DND-41 (cell line): ENCODE measurements at regions not wholly inside any gene's neighbourhood (a gene's known extent, or its start where the extent isn't known, plus 50 kb on each side); places are given as distances from the start of the nearest gene placed in this dataset.
"Not testable (repeated sequence)": the region's sequence is repeated elsewhere in the genome, so short reads cannot be mapped to it uniquely, and the experiment has no call there.

Experiments used
- ATAC-seq: fragments of 200-7000 bp; cut with Tn5 transposase; 3 replicates; pipeline ENCODE4 v1.9.1; 2021; ENCODE audit warnings: low read depth; ENCODE audit not compliant: insufficient read depth
- DNase-seq: peaks from one replicate; pipeline ENCODE4 v3.0.0-alpha.2; 2020
- H2AFZ ChIP-seq: 2 replicates; pipeline ENCODE4 v1.6.0; 2012; ENCODE audit warnings: low read depth, low read length
- H3K27ac ChIP-seq: 2 replicates; pipeline ENCODE4 v1.5.1; 2012; ENCODE audit warnings: low read length, inconsistent platforms
- H3K27me3 ChIP-seq: fragments of 200-600 bp; sonication (generic); 2 replicates; pipeline ENCODE4 v1.6.0; 2012; ENCODE audit warnings: low read length, mild to moderate bottlenecking, inconsistent platforms; ENCODE audit not compliant: insufficient read depth, poor library complexity
- H3K36me3 ChIP-seq: 2 replicates; pipeline ENCODE4 v1.5.1; 2012; ENCODE audit warnings: low read length, inconsistent platforms; ENCODE audit not compliant: insufficient read depth
- H3K4me1 ChIP-seq: 2 replicates; pipeline ENCODE4 v1.5.1; 2012; ENCODE audit warnings: mild to moderate bottlenecking, low read length; ENCODE audit not compliant: insufficient read depth
- H3K4me2 ChIP-seq: 2 replicates; pipeline ENCODE4 v1.6.0; 2012; ENCODE audit warnings: mild to moderate bottlenecking, moderate library complexity, low read length, inconsistent platforms; ENCODE audit not compliant: insufficient read depth
- H3K4me3 ChIP-seq, 2 experiments: fragments of 200-600 bp in 1 of 2; shearing (Covaris generic) in 1 of 2; 2 replicates each; pipeline ENCODE4 v1.5.1; 2012 to 2016; ENCODE audit warnings: inconsistent platforms in 2 of 2, low read length in 2 of 2, mild to moderate bottlenecking in 2 of 2, low read depth in 1 of 2, moderate library complexity in 1 of 2
- H3K79me2 ChIP-seq: 2 replicates; pipeline ENCODE4 v1.6.0; 2012; ENCODE audit warnings: low read length, inconsistent platforms; ENCODE audit not compliant: insufficient read depth
- H3K9ac ChIP-seq: 2 replicates; pipeline ENCODE4 v1.6.0; 2012; ENCODE audit warnings: low read depth, mild to moderate bottlenecking, inconsistent platforms, low read length, moderate library complexity
- H3K9me3 ChIP-seq: 2 replicates; pipeline ENCODE4 v1.5.1; 2012; ENCODE audit warnings: low read length, moderate library complexity, mild to moderate bottlenecking, inconsistent platforms; ENCODE audit not compliant: insufficient read depth, severe bottlenecking
- H4K20me1 ChIP-seq: 2 replicates; pipeline ENCODE4 v1.6.0; 2012; ENCODE audit warnings: low read length; ENCODE audit not compliant: insufficient read depth
- CTCF ChIP-seq: IDR thresholded peaks from 2 replicates; pipeline ENCODE4 v1.5.1; 2012; ENCODE audit warnings: borderline replicate concordance, low read length, moderate library complexity, mild to moderate bottlenecking; ENCODE audit not compliant: poor library complexity, severe bottlenecking; ENCODE audit errors: extremely low read depth
- EZH2 ChIP-seq: IDR thresholded peaks from 3 replicates; pipeline ENCODE4 v1.6.1; 2012; ENCODE audit warnings: borderline replicate concordance, low read depth, mild to moderate bottlenecking, moderate library complexity, low read length, inconsistent platforms; ENCODE audit not compliant: severe bottlenecking

DNA sequence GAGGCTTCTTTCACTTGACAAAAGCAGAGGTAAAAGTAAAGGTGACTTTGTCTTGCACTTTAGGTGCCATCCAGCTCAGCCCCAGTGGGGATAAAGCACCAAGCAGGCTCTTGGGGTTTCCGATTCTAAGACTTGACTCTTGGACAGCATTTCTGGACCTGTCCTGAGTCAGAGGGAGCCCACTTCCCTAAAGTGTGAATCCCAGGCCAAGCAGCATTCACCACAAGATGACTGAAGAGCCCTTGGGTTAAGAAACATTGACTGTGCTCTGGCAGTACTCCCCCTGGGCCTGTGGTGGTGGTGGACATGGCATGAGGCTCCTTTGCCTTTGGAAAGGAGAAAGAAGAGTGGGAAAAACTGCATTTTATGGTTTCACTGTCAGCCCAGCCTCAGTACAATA, 638.0 kb upstream of the VRK2 start:
- Histone ChIP-seq H3K36me3 (no peaks in the 10 kb centered on the region), H3K4me2 (no peak overlapping the region), H3K27me3 (no peaks in the 10 kb centered on the region), H3K9ac (no peak overlapping the region), H3K27ac (no peak overlapping the region), H3K4me3 (no peak overlapping the region), H3K79me2 (no peaks in the 10 kb centered on the region), H2AFZ (no peak overlapping the region), H3K9me3 (no peaks in the 10 kb centered on the region), H4K20me1 (no peaks in the 10 kb centered on the region), H3K4me1 (no peaks in the 10 kb centered on the region)
- DNase-seq: no peak
- no peak for TF ChIP-seq EZH2
- no peak for TF ChIP-seq CTCF
- no peak for ATAC-seq

DNA sequence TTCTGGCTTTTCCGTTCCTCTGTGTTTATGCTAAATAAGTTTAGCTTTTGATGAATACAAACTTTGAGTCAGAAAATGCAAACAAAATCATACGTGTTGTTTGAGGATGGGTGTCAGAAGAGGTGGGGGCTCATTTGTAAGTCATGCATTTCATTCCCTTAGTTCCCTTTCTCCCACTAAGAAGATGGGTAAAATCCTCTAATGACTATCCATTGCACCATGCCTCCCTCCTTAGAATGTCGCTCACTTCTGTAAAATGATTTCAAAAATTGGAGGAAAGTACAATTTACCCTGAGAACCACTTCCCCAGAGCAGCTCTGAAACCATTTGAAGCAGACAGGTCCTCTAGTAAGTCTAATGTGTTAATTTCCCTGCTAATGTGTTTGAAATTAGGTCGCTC, 629.6 kb upstream of the VRK2 start:
- no peak for TF ChIP-seq EZH2
- Histone ChIP-seq H2AFZ (no peak overlapping the region), H3K4me3 (no peak overlapping the region), H3K79me2 (no peaks in the 10 kb centered on the region), H4K20me1 (no peaks in the 10 kb centered on the region), H3K27me3 (no peaks in the 10 kb centered on the region), H3K27ac (no peak overlapping the region), H3K9me3 (no peaks in the 10 kb centered on the region), H3K4me2 (no peak overlapping the region), H3K9ac (no peak overlapping the region), H3K4me1 (no peaks in the 10 kb centered on the region), H3K36me3 (no peaks in the 10 kb centered on the region)
- ATAC-seq (no peak), DNase-seq (no peak)

DNA sequence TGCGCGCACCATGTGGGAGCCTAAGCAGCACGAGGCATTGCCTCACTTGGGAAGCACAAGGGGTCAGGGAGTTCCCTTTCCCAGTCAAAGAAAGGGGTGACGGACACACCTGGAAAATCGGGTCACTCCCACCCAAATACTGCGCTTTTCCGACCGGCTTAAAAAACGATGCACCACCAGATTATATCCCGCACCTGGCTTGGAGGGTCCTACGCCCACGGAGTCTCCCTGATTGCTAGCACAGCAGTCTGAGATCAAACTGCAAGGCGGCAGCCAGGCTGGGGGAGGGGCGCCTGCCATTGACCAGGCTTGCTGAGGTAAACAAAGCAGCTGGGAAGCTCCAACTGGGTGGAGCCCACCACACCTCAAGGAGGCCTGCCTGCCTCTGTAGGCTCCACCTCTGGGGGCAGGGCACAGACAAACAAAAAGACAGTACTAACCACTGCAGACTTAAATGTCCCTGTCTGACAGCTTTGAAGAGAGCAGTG, 627.7 kb upstream of the VRK2 start:
- not testable (repeated sequence) for H3K4me1 ChIP-seq, H3K4me3 ChIP-seq, H3K27ac ChIP-seq, H3K9me3 ChIP-seq, H3K27me3 ChIP-seq, ATAC-seq, DNase-seq, H4K20me1 ChIP-seq, H3K4me2 ChIP-seq, H3K9ac ChIP-seq, H3K36me3 ChIP-seq, H2AFZ ChIP-seq, H3K79me2 ChIP-seq

GRCh38 chr2:57429831-57430230, 616.8 kb upstream of the VRK2 start:
- Histone ChIP-seq H3K9ac (no peak overlapping the region), H3K9me3 (no peaks in the 10 kb centered on the region), H3K27ac (no peak overlapping the region), H3K4me3 (no peak overlapping the region), H3K27me3 (no peaks in the 10 kb centered on the region), H2AFZ (no peak overlapping the region), H3K4me1 (no peaks in the 10 kb centered on the region), H3K4me2 (no peak overlapping the region), H3K36me3 (no peaks in the 10 kb centered on the region), H4K20me1 (no peaks in the 10 kb centered on the region), H3K79me2 (no peaks in the 10 kb centered on the region)
- ATAC-seq: no peak
- TF ChIP-seq EZH2: no peak
- no peak for TF ChIP-seq CTCF
- DNase-seq: no peak

DNA sequence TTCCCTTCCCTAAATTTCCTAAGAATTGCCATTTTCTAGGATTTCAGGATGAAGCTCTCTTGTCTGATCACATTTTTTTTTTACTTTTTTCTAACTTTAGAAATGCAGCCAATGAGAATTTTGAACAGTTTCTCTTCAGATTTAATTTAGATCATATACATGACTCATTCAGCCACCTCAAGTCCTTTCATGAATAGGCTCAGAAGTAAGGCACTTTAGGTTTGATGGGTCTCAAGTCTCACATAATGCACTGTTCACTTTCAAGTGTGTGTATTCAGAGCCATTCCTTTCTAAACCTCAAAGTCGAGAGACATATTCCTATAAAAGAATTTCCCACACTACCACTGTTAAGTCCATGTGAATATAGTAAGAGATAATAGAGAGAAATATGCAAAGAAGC, 614.1 kb upstream of the VRK2 start:
- H3K36me3 ChIP-seq: no peaks in the 10 kb centered on the region
- H3K79me2 ChIP-seq: no peaks in the 10 kb centered on the region
- no peak overlapping the region for H3K4me2 ChIP-seq
- no peak overlapping the region for H3K9ac ChIP-seq
- H3K27me3 ChIP-seq: no peaks in the 10 kb centered on the region
- H3K4me3 ChIP-seq: no peak overlapping the region
- no peak for TF ChIP-seq EZH2
- TF ChIP-seq CTCF: no peak
- H4K20me1 ChIP-seq: no peaks in the 10 kb centered on the region
- no peak for DNase-seq
- no peaks in the 10 kb centered on the region for H3K4me1 ChIP-seq
- no peak overlapping the region for H3K27ac ChIP-seq
- ATAC-seq: no peak
- H3K9me3 ChIP-seq: no peaks in the 10 kb centered on the region
- no peak overlapping the region for H2AFZ ChIP-seq
